ENCODE measurements at regions not wholly inside any gene's neighbourhood (a gene's known extent, or its start where the extent isn't known, plus 50 kb on each side); places are given as distances from the start of the nearest gene placed in this dataset.

GRCh38 chr2:6788614-6789013, 77.1 kb downstream of the CMPK2 start (continued):
- TF ChIP-seq HNRNPUL1 (IDR thresholded peaks at IDR 0.05; ENCODE audit: low read depth, low read length) (no peak), ZXDC (CRISPR knock-in tag; IDR thresholded peaks at IDR 0.05) (no peak), ZNF724P (CRISPR knock-in tag; IDR thresholded peaks at IDR 0.05; ENCODE audit: borderline replicate concordance) (no peak), HMGA1 (CRISPR knock-in tag; conservative IDR thresholded peaks at IDR 0.05) (no peak), CREB3 (CRISPR knock-in tag; IDR thresholded peaks at IDR 0.05) (no peak), ZSCAN25 (CRISPR knock-in tag; IDR thresholded peaks at IDR 0.05) (no peak)

GRCh38 chr2:6789559-6790138, 76.1 kb downstream of the CMPK2 start:
- Histone ChIP-seq H3K4me3 (replicated peaks in 1 of 3; ENCODE audit: insufficient read depth in 1 of 3, low read depth in 2 of 3, low read length in 3 of 3) (no peak overlapping the region), H3K36me3 (replicated peaks in 1 of 2; ENCODE audit: control insufficient read depth in 1 of 2, insufficient read depth in 2 of 2, low read length in 2 of 2) (no peaks in the 10 kb centered on the region), H3K9ac (ENCODE audit: insufficient read depth, low read depth, low read length) (no peak overlapping the region), H2AFZ (ENCODE audit: low read length) (no peak overlapping the region), H3K27me3 (ENCODE audit: control insufficient read depth in 1 of 2, insufficient read depth in 2 of 2, low read length in 2 of 2) (peaks cover 0 to 5% of the 10 kb centered on the region in 2 experiments; a peak in 1 of 5 replicates), H4K20me1 (ENCODE audit: insufficient read depth, low read length) (no peaks in the 10 kb centered on the region), H3K27ac (ENCODE audit: extremely low read length, insufficient read depth, low read length) (no peak overlapping the region), H3K4me1 (ENCODE audit: insufficient read depth, low read length) (no peaks in the 10 kb centered on the region), H3K9me3 (ENCODE audit: low read length) (no peaks in the 10 kb centered on the region), H3K79me2 (ENCODE audit: insufficient read depth, low read length) (no peaks in the 10 kb centered on the region), H3K4me2 (ENCODE audit: low read depth, low read length) (no peak overlapping the region)
- POLR2A ChIA-PET = no interaction called here
- TF ChIP-seq ZUFSP (CRISPR knock-in tag; IDR thresholded peaks at IDR 0.05; ENCODE audit: borderline replicate concordance) (no peak), SYNCRIP (IDR thresholded peaks at IDR 0.05; ENCODE audit: insufficient read depth, low read depth, low read length) (no peak), MTF1 (CRISPR knock-in tag; IDR thresholded peaks at IDR 0.05) (no peak), ADNP (CRISPR knock-in tag; IDR thresholded peaks at IDR 0.05) (no peak), ATF5 (CRISPR knock-in tag; IDR thresholded peaks at IDR 0.05; ENCODE audit: low read depth) (no peak), IKZF5 (CRISPR knock-in tag; IDR thresholded peaks at IDR 0.05) (no peak), ZNF709 (CRISPR knock-in tag; IDR thresholded peaks at IDR 0.05) (no peak), HOXA5 (CRISPR knock-in tag; IDR thresholded peaks at IDR 0.05) (no peak), ZNF724P (CRISPR knock-in tag; IDR thresholded peaks at IDR 0.05; ENCODE audit: borderline replicate concordance) (no peak), TBL1XR1 (IDR thresholded peaks at IDR 0.05; ENCODE audit: borderline replicate concordance, low read length, partially characterized antibody) (no peak)
- FAIRE-seq (no peak), DNase-seq (ENCODE audit: low spot score) (no peak), ATAC-seq (no peak)
- in situ Hi-C loops (cut with HindIII; ENCODE audit: extremely low pct_ligation_motif_present, low pct_unique_long_range_greater_than_20kb) (no loop called here), intact Hi-C loops (cut with micrococcal nuclease; ENCODE audit: unreplicated experiment) (no loop called here)
- WGBS (ENCODE audit: low lambda C conversion rate) = 29% methylated on average over 6 of the region's 6 CpGs
- BruUV-seq (replicated peaks) = no TSS peak
- CTCF ChIA-PET (ENCODE audit: low intra/inter-chr PET ratio, low total read pairs) = no interaction called here

Measured in HepG2 (cell line).